ENCODE measurements at regions not wholly inside any gene's neighbourhood (a gene's known extent, or its start where the extent isn't known, plus 50 kb on each side); places are given as distances from the start of the nearest gene placed in this dataset.
A peak's percentile ranks its signal among the peaks of the same experiment; 100 is the strongest.

DNA sequence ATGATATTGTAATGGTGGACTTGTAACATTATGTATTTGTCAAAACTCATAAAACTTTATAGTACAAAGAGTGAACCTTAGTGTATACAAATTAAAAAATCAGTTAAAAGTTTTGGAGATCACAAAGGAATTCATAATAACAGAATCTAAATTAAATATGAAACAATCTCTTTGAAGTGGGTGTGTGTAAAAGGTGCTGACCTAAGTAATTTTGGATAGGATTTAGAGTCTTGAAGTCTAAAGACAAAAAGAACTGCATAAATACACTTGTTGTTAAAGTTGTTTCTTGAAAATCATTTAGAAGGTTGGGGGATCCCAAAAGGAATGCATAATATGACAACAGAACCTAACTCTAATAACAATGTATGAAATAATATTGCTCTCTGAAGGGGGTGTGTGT lies 295.5 kb downstream of the PRR16 start:
- Histone ChIP-seq H2AFZ (ENCODE audit: low read depth, low read length) (0 out of 2 replicates have a peak overlapping the region, but pooled peaks have one; percentile 1), H3K9ac (ENCODE audit: low read depth, low read length) (no peak overlapping the region), H3K4me3 (ENCODE audit: low read depth in 1 of 2, low read length in 2 of 2) (no peak overlapping the region), H3K4me2 (ENCODE audit: insufficient read depth, low read length) (no peak overlapping the region), H3K79me2 (ENCODE audit: insufficient read depth, low read length) (no peaks in the 10 kb centered on the region), H3K27me3 (ENCODE audit: insufficient read depth, low read length, poor library complexity) (no peaks in the 10 kb centered on the region), H3K36me3 (ENCODE audit: insufficient read depth, low read length) (no peaks in the 10 kb centered on the region), H4K20me1 (ENCODE audit: insufficient read depth, low read length) (no peaks in the 10 kb centered on the region), H3K27ac (ENCODE audit: low read length) (no peak overlapping the region), H3K9me3 (ENCODE audit: insufficient read depth, low read length, severe bottlenecking) (peaks cover 13% of the 10 kb centered on the region), H3K4me1 (ENCODE audit: insufficient read depth, low read length) (no peaks in the 10 kb centered on the region)
- TF ChIP-seq EZH2 (IDR thresholded peaks at IDR 0.05; ENCODE audit: borderline replicate concordance, low read depth, low read length, severe bottlenecking): no peak
- TF ChIP-seq, protein P1, sequence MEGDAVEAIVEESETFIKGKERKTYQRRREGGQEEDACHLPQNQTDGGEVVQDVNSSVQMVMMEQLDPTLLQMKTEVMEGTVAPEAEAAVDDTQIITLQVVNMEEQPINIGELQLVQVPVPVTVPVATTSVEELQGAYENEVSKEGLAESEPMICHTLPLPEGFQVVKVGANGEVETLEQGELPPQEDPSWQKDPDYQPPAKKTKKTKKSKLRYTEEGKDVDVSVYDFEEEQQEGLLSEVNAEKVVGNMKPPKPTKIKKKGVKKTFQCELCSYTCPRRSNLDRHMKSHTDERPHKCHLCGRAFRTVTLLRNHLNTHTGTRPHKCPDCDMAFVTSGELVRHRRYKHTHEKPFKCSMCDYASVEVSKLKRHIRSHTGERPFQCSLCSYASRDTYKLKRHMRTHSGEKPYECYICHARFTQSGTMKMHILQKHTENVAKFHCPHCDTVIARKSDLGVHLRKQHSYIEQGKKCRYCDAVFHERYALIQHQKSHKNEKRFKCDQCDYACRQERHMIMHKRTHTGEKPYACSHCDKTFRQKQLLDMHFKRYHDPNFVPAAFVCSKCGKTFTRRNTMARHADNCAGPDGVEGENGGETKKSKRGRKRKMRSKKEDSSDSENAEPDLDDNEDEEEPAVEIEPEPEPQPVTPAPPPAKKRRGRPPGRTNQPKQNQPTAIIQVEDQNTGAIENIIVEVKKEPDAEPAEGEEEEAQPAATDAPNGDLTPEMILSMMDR (IDR thresholded peaks at IDR 0.05; ENCODE audit: borderline replicate concordance, extremely low read depth, low read length, poor library complexity, severe bottlenecking): no peak
- DNase-seq (no peak), ATAC-seq (ENCODE audit: insufficient read depth, low read depth) (no peak)

DNA sequence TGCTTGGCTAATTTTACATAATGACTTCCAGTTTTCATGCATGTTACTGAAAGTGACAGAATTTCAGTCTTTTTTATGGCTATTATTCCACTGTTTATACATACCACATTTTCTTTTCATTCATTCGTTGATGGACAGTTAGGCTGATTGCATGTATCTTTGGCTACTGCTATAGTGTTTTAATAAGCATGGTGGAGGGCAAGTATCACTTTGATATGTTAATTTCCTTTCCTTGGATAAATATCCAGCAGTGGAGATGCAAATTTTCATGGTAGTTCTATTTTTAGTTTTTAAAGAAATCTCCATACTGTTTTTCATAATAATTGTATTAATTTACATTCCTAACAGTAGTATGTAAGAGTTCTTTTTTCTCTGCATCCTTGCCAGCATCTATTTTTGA lies 297.9 kb downstream of the PRR16 start:
- Histone ChIP-seq H4K20me1 (ENCODE audit: insufficient read depth, low read length) (no peaks in the 10 kb centered on the region), H3K4me1 (ENCODE audit: insufficient read depth, low read length) (no peaks in the 10 kb centered on the region), H3K27ac (ENCODE audit: low read length) (no peak overlapping the region), H2AFZ (ENCODE audit: low read depth, low read length) (no peak overlapping the region), H3K36me3 (ENCODE audit: insufficient read depth, low read length) (no peaks in the 10 kb centered on the region), H3K79me2 (ENCODE audit: insufficient read depth, low read length) (no peaks in the 10 kb centered on the region), H3K4me3 (ENCODE audit: low read depth in 1 of 2, low read length in 2 of 2) (no peak overlapping the region), H3K4me2 (ENCODE audit: insufficient read depth, low read length) (no peak overlapping the region), H3K9ac (ENCODE audit: low read depth, low read length) (no peak overlapping the region), H3K9me3 (ENCODE audit: insufficient read depth, low read length, severe bottlenecking) (peaks cover 1% of the 10 kb centered on the region), H3K27me3 (ENCODE audit: insufficient read depth, low read length, poor library complexity) (no peaks in the 10 kb centered on the region)
- ATAC-seq (ENCODE audit: insufficient read depth, low read depth) (no peak), DNase-seq (no peak)
- no peak for TF ChIP-seq EZH2 (IDR thresholded peaks at IDR 0.05; ENCODE audit: borderline replicate concordance, low read depth, low read length, severe bottlenecking)
- TF ChIP-seq, protein P1 (IDR thresholded peaks at IDR 0.05; ENCODE audit: borderline replicate concordance, extremely low read depth, low read length, poor library complexity, severe bottlenecking): no peak

DNA sequence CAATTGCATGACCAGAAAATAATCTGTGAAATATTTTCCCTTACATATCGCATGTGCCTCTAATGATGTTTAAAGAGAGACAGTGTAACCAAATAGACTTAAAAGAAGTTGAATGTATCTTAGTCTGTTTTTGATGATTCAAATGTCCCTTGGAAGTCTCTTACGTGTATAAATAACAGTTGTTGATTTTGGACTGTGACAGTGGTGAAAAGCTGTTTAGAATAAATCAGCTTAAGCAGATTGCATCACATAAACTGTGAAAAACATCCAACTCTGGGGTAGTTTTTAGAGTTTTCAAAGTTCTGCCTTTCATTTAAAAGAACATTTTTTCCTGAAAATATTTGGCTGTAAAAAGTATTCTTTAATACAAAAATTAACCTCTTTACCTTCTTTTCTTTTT lies 301.1 kb downstream of the PRR16 start:
- Histone ChIP-seq H3K79me2 (ENCODE audit: insufficient read depth, low read length) (no peaks in the 10 kb centered on the region), H3K27me3 (ENCODE audit: insufficient read depth, low read length, poor library complexity) (no peaks in the 10 kb centered on the region), H3K4me3 (ENCODE audit: low read depth in 1 of 2, low read length in 2 of 2) (no peak overlapping the region), H3K9ac (ENCODE audit: low read depth, low read length) (no peak overlapping the region), H3K4me2 (ENCODE audit: insufficient read depth, low read length) (no peak overlapping the region), H3K9me3 (ENCODE audit: insufficient read depth, low read length, severe bottlenecking) (no peaks in the 10 kb centered on the region), H2AFZ (ENCODE audit: low read depth, low read length) (no peak overlapping the region), H4K20me1 (ENCODE audit: insufficient read depth, low read length) (no peaks in the 10 kb centered on the region), H3K4me1 (ENCODE audit: insufficient read depth, low read length) (no peaks in the 10 kb centered on the region), H3K27ac (ENCODE audit: low read length) (no peak overlapping the region), H3K36me3 (ENCODE audit: insufficient read depth, low read length) (no peaks in the 10 kb centered on the region)
- TF ChIP-seq, protein P1 (IDR thresholded peaks at IDR 0.05; ENCODE audit: borderline replicate concordance, extremely low read depth, low read length, poor library complexity, severe bottlenecking): no peak
- TF ChIP-seq EZH2 (IDR thresholded peaks at IDR 0.05; ENCODE audit: borderline replicate concordance, low read depth, low read length, severe bottlenecking): no peak
- no peak for DNase-seq
- no peak for ATAC-seq (ENCODE audit: insufficient read depth, low read depth)
